ENCODE measurements at regions not wholly inside any gene's neighbourhood (a gene's known extent, or its start where the extent isn't known, plus 50 kb on each side); places are given as distances from the start of the nearest gene placed in this dataset.
"Not testable (repeated sequence)": the region's sequence is repeated elsewhere in the genome, so short reads cannot be mapped to it uniquely, and the experiment has no call there.

GRCh38 chr21:5118296-5118679 lies 5403.1 kb upstream of the TPTE start:
- TF ChIP-seq POLR2A, CTCF (IDR thresholded peaks at IDR 0.05): not testable (repeated sequence)

Measured in right lobe of liver (tissue), 4 donors.